ENCODE measurements at regions not wholly inside any gene's neighbourhood (a gene's known extent, or its start where the extent isn't known, plus 50 kb on each side); places are given as distances from the start of the nearest gene placed in this dataset.
"Not testable (repeated sequence)": the region's sequence is repeated elsewhere in the genome, so short reads cannot be mapped to it uniquely, and the experiment has no call there.

DNA sequence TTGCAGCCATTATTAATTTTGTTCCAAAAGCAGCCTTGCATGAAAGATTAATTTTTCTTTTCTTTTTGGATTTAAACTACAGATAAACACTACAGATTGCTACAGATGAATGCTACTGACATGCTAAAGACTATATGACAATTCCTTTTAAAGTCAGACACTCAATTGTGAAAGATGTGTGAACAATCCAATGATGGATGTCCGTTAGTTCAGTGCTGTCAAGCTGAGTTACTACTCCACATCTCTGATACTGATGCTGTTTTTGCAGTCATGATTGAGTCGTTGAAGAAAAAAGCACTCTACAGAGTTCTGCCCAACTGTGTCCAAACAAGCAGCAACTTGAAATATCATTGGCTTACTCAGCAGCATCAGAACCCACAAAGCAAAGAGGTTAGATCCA is 146.8 kb downstream of the OTUD1 start (continued):
- TF ChIP-seq NR2F1 (conservative IDR thresholded peaks at IDR 0.05) (no peak), ZNF24 (IDR thresholded peaks at IDR 0.05) (no peak), RAD21 (IDR thresholded peaks at IDR 0.05; ENCODE audit: insufficient read depth, low read depth, low read length) (no peak), PKNOX1 (IDR thresholded peaks at IDR 0.05) (no peak), ZZZ3 (IDR thresholded peaks at IDR 0.05; ENCODE audit: control insufficient read depth, insufficient read length, low read depth) (no peak), NBN (IDR thresholded peaks at IDR 0.05) (no peak), MXI1 (IDR thresholded peaks at IDR 0.05; ENCODE audit: low read depth, low read length) (no peak)

DNA sequence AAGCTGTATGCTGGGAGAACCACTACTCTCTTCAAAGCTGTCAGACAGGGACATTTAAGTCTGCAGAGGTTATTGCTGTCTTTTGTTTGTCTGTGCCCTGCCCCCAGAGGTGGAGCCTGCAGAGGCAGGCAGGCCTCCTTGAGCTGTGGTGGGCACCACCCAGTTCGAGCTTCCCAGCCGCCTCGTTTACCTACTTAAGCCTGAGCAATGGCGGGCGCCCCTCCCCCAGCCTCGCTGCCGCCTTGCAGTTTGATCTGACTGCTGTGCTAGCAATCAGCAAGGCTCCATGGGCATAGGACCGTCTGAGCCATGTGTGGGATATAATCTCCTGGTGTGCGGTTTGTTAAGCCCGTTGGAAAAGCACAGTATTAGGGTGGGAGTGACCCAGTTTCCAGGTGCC is 156.4 kb downstream of the OTUD1 start:
- BruUV-seq (replicated peaks); H3K79me2 ChIP-seq (ENCODE audit: control insufficient read depth, insufficient read depth, low read length); CTCF ChIA-PET; H3K9me3 ChIP-seq (replicated peaks; ENCODE audit: control insufficient read depth, insufficient read depth, low read length); H3K36me3 ChIP-seq (ENCODE audit: control insufficient read depth in 2 of 2, insufficient read depth in 2 of 2, low read length in 1 of 2); SMC1A ChIA-PET (ENCODE audit: uncharacterized antibody, unreplicated experiment); H3K9ac ChIP-seq (ENCODE audit: control insufficient read depth, insufficient read depth, low read length); in situ Hi-C loops (cut with MboI); H4K20me1 ChIP-seq (ENCODE audit: control insufficient read depth, insufficient read depth); DNase-seq (ENCODE audit: low read depth, low spot score); H3K27ac ChIP-seq (ENCODE audit: control insufficient read depth, insufficient read depth); H3K4me3 ChIP-seq; POLR2A ChIA-PET; intact Hi-C loops (cut with micrococcal nuclease; ENCODE audit: unreplicated experiment); ATAC-seq; H3K4me1 ChIP-seq (ENCODE audit: control insufficient read depth, insufficient read depth, low read length); RAD21 ChIA-PET (ENCODE audit: unreplicated experiment); FAIRE-seq; H2AFZ ChIP-seq (ENCODE audit: control insufficient read depth, low read depth, low read length); H3K4me2 ChIP-seq (ENCODE audit: control insufficient read depth, insufficient read depth); H3K27me3 ChIP-seq (replicated peaks in 1 of 2; ENCODE audit: control insufficient read depth in 2 of 2, insufficient read depth in 2 of 2, low read length in 1 of 2): not testable (repeated sequence)
- 46% methylated on average over 10 of the region's 10 CpGs for WGBS (ENCODE audit: insufficient coverage, insufficient replicate concordance, low lambda C conversion rate, missing lambda C conversion rate)

Data from GM12878 (cell line).